Small intestine (tissue), 7 donors: ENCODE measurements at regions not wholly inside any gene's neighbourhood (a gene's known extent, or its start where the extent isn't known, plus 50 kb on each side); places are given as distances from the start of the nearest gene placed in this dataset.
A peak's percentile ranks its signal among the peaks of the same experiment; 100 is the strongest.

ENCODE experiments used
- DNase-seq, 2 donors: peaks; one replicate each; pipeline versions ENCODE4 v3.0.0 to v3.0.0-alpha.2; 2013
- FAIRE-seq: peaks from 2 replicates; lab custom pipeline; 2012; peaks lifted over from hg19 to GRCh38; lab: Jason Lieb, UNC
- H3K27ac ChIP-seq, 3 donors: one replicate each; pipeline ENCODE4 v1.5.1; 2013; ENCODE audit warnings: low read length in 2 of 3, mild to moderate bottlenecking in 2 of 3, control low read depth in 1 of 3, inconsistent platforms in 1 of 3, low read depth in 1 of 3, moderate library complexity in 1 of 3
- H3K27me3 ChIP-seq, 3 donors: one replicate each; pipeline ENCODE4 v1.6.1; 2013; ENCODE audit warnings: low read length in 3 of 3, inconsistent platforms in 1 of 3; ENCODE audit not compliant: control insufficient read depth in 3 of 3, insufficient read depth in 3 of 3
- H3K36me3 ChIP-seq, 3 donors: one replicate each; pipeline ENCODE4 v1.6.1; 2013; ENCODE audit warnings: low read length in 3 of 3, inconsistent platforms in 1 of 3, low read depth in 1 of 3, mild to moderate bottlenecking in 1 of 3, moderate library complexity in 1 of 3; ENCODE audit not compliant: control insufficient read depth in 3 of 3, insufficient read depth in 2 of 3
- H3K4me1 ChIP-seq, 3 donors: one replicate each; pipeline ENCODE4 v1.6.1; 2013; ENCODE audit warnings: low read length in 2 of 3, inconsistent platforms in 1 of 3, low read depth in 1 of 3, mild to moderate bottlenecking in 1 of 3, moderate library complexity in 1 of 3; ENCODE audit not compliant: control insufficient read depth in 3 of 3, insufficient read depth in 2 of 3
- H3K4me3 ChIP-seq, 3 donors: one replicate each; pipeline ENCODE4 v1.5.1; 2013; ENCODE audit warnings: low read length in 3 of 3, control low read depth in 1 of 3, inconsistent platforms in 1 of 3, low read depth in 1 of 3, mild to moderate bottlenecking in 1 of 3, moderate library complexity in 1 of 3
- H3K9me3 ChIP-seq, 2 donors: one replicate each; pipeline ENCODE4 v1.6.1; 2013; ENCODE audit warnings: low read depth in 1 of 2, low read length in 1 of 2; ENCODE audit not compliant: control insufficient read depth in 2 of 2, insufficient read depth in 1 of 2
- WGBS, 3 donors: extraction: QIAGEN DNeasy Blood & Tissue Kit; methylation state at CpG; one replicate each; pipeline ENCODE4 v1.1.7; 2013; 5-methylcytosine and 5-hydroxymethylcytosine counted together
- donor health status: healthy with polysubstance abuse.
- donor health status: control.
- donor health status: control.
- donor health status: Bipolar disorder and iron deficiency.
- donor health status: healthy.

GRCh38 chr18:41899535-41899934 lies 55.5 kb upstream of the PIK3C3 start:
- DNase-seq, result peak in 1 of 2 donors; percentile 2
- H3K4me3 ChIP-seq, result no peak overlapping the region
- H3K27me3 ChIP-seq, result no peaks in the 10 kb centered on the region
- WGBS, 3 donors, result 75 to 88% (median 85%) methylated on average over 2 of the region's 2 CpGs
- no peaks in the 10 kb centered on the region for H3K4me1 ChIP-seq
- H3K36me3 ChIP-seq, result no peaks in the 10 kb centered on the region
- H3K27ac ChIP-seq, result no peak overlapping the region
- H3K9me3 ChIP-seq, result peaks cover 0 to 7% of the 10 kb centered on the region in 2 donors
- no peak for FAIRE-seq

- no peaks in the 10 kb centered on the region for H3K4me1 ChIP-seq
- no peak for FAIRE-seq
- no peak for DNase-seq
- H3K27me3 ChIP-seq, result peaks cover 0 to 1% (median 0%) of the 10 kb centered on the region in 3 donors
- no peak overlapping the region for H3K27ac ChIP-seq
- no peaks in the 10 kb centered on the region for H3K36me3 ChIP-seq
- no peak overlapping the region for H3K4me3 ChIP-seq
- peaks cover 0 to 7% of the 10 kb centered on the region in 2 donors for H3K9me3 ChIP-seq
Measured at GRCh38 chr18:41893432-41893831, 61.6 kb upstream of the PIK3C3 start.

GRCh38 chr18:41887100-41887499 lies 67.9 kb upstream of the PIK3C3 start:
- DNase-seq, result no peak
- Histone ChIP-seq H3K27me3 (peaks cover 0 to 5% (median 0%) of the 10 kb centered on the region in 3 donors), H3K27ac (no peak overlapping the region), H3K36me3 (no peaks in the 10 kb centered on the region), H3K4me1 (no peaks in the 10 kb centered on the region), H3K9me3 (no peaks in the 10 kb centered on the region), H3K4me3 (no peak overlapping the region)
- FAIRE-seq, result no peak
- 9 to 42% (median 37%) methylated on average over 1 of the region's 1 CpG for WGBS, 3 donors

DNA sequence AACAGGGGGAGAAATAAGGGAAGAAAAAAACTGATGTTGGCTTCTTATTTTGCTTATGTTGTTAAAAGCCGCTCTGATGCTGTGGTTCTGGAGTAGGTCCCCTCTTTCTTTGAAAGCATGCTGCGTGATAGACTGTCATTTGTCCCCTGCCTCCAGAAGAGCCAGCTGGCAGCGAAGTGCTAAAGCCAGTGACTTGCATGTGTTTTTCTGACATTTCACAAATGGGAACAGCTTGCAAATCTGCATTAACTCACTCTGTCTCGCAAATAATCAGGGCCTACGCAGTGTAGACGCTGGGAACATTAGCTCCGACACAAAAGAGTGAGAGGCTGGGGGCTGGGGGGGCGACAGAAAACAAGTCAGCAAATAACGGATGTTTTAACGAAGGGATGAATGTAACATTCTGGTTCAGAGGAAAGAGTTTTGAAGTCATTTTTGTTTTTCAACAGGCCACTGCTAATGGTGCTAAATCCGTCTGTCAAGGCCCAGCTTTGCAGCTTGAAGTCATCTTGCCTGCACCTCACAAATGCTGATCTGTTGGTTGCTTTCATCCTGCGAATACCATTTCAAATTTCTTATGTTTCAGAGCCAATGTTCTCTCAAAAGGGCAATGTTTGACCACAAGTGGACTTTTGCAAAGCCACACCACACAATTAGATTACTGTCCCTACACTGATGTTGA lies 68.8 kb upstream of the PIK3C3 start:
- WGBS, 3 donors, result 72 to 81% (median 81%) methylated on average over 12 of the region's 12 CpGs
- H3K27ac ChIP-seq, result no peak overlapping the region
- FAIRE-seq (no peak), DNase-seq (no peak)
- H3K36me3 ChIP-seq, result no peaks in the 10 kb centered on the region
- no peak overlapping the region for H3K4me3 ChIP-seq
- H3K4me1 ChIP-seq, result no peaks in the 10 kb centered on the region
- peaks cover 0 to 5% (median 0%) of the 10 kb centered on the region in 3 donors for H3K27me3 ChIP-seq
- H3K9me3 ChIP-seq, result no peaks in the 10 kb centered on the region

DNA sequence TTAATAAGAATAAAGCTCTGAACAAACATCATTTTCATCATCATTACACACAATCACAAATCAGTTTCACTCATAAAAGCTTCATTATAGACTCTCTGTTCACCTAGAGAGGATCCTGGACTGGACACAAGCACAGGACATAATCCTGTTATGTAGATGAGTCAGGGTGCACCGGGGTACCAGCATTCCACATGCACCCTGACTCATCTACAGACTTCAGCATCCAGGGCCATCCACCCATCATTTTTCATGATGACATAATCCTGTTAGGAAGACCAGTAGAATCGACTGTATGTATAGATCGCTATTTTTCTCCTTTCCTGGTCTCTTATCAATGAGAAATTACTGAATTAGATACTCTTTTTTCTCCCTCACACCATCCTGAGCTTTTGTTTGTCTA lies 73.7 kb upstream of the PIK3C3 start:
- Histone ChIP-seq H3K27ac (no peak overlapping the region), H3K36me3 (no peaks in the 10 kb centered on the region), H3K4me3 (no peak overlapping the region), H3K27me3 (peaks cover 0 to 2% (median 0%) of the 10 kb centered on the region in 3 donors), H3K4me1 (no peaks in the 10 kb centered on the region), H3K9me3 (no peaks in the 10 kb centered on the region)
- 74 to 81% (median 80%) methylated on average over 3 of the region's 3 CpGs for WGBS, 3 donors
- FAIRE-seq (no peak), DNase-seq (no peak)

DNA sequence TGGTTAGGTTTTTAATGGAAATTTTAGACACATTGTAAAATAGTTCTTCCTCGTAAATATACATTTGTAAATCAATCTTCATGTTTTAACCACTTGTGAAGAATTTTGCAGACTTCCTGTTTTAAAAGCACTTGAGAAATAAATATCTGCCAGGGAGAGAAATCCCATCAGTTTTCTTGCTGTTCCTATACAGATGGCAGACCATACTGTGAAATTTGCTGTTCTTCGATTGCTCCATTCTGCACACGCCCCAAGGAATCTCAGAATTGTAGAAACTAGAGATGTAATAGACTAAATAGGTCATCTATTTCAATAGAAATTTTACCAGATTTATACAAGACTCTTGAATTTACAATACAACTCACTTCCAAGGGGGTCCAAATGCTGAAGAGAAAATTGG lies 75.8 kb upstream of the PIK3C3 start:
- H3K4me3 ChIP-seq, result no peak overlapping the region
- DNase-seq, result no peak
- FAIRE-seq, result no peak
- H3K36me3 ChIP-seq, result no peaks in the 10 kb centered on the region
- WGBS, 3 donors, result 67 to 87% (median 77%) methylated on average over 3 of the region's 3 CpGs
- no peak overlapping the region for H3K27ac ChIP-seq
- H3K9me3 ChIP-seq, result no peaks in the 10 kb centered on the region
- no peaks in the 10 kb centered on the region for H3K4me1 ChIP-seq
- peaks cover 0 to 2% (median 0%) of the 10 kb centered on the region in 3 donors for H3K27me3 ChIP-seq

DNA sequence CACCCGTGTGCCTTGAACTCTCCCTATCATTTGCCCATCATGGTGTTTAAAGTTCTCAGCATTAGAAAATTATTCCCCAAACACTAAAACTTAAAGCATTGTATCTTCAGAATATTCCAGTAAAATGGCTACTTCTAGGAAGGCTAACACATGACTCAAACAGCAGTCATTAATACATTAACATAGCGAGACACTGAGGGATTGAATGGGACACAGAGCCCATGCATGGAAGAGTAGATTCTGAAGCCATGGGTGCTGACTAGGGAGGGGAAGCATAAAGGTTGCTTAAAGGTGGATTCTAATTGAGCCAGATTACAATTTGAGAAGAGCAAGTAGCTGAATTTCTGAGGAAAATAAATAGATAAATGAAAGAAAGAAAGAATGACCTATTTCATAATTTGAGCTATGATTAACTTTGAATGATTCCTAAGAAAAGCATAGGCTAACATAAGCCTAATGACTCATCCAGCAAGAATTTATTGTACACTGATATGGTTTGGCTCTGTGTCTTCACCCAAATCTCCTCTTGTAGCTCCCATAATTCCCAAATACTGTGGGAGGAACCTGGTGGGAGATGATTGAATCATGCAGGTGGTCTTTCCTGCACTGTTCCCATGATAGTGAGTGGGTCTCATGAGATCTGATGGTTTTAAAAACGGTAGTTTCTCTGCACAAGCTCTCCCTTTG lies 79.8 kb upstream of the PIK3C3 start:
- Histone ChIP-seq H3K27me3 (no peaks in the 10 kb centered on the region), H3K27ac (no peak overlapping the region), H3K4me3 (no peak overlapping the region), H3K4me1 (no peaks in the 10 kb centered on the region), H3K9me3 (no peaks in the 10 kb centered on the region), H3K36me3 (no peaks in the 10 kb centered on the region)
- no peak for FAIRE-seq
- WGBS, 3 donors, result 72 to 80% (median 76%) methylated on average over 3 of the region's 3 CpGs
- DNase-seq, result no peak

DNA sequence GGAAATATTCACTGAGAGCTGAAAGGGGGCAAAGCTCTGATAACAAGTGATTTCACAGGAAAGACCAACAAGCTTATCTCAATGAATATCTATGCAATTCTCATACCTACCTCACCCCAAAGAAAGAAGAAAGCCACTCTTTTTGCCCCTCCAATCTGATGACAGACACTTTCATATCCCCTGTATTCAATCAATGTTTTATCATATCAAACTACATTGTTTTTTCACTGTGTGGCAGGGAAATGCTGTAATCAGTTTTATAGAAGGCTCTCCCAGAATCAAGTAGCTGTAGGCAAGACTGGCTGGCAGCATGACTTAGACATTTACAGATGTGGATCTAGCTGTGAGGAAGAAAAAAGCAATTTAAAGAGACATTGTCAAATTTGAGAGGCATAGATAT lies 81.3 kb upstream of the PIK3C3 start:
- H3K27ac ChIP-seq, result no peak overlapping the region
- DNase-seq, result no peak
- H3K4me1 ChIP-seq, result no peaks in the 10 kb centered on the region
- H3K36me3 ChIP-seq, result no peaks in the 10 kb centered on the region
- H3K4me3 ChIP-seq, result no peak overlapping the region
- no peaks in the 10 kb centered on the region for H3K9me3 ChIP-seq
- no peak for FAIRE-seq
- H3K27me3 ChIP-seq, result no peaks in the 10 kb centered on the region
